Activated T-helper 17 cell treated with anti-CD3 and anti-CD28 coated beads, Interleukin-2, amount 50 U/mL, for 72 hours (primary cell): ENCODE measurements at regions not wholly inside any gene's neighbourhood (a gene's known extent, or its start where the extent isn't known, plus 50 kb on each side); places are given as distances from the start of the nearest gene placed in this dataset.
A peak's percentile ranks its signal among the peaks of the same experiment; 100 is the strongest.

Experiments used
- ATAC-seq: fragments of 150-1000 bp; cut with Tn5 transposase; replicated peaks from 2 replicates; pipeline ENCODE4 v1.10.0; 2021; ENCODE audit warnings: mild to moderate bottlenecking, moderate library complexity
- H3K27ac Mint-ChIP-seq: one replicate; pipeline ENCODE4 v1.8.0; 2022; ENCODE audit warnings: mixed read lengths
- H3K27me3 Mint-ChIP-seq: one replicate; pipeline ENCODE4 v1.8.0; 2022; ENCODE audit warnings: mixed read lengths
- H3K36me3 Mint-ChIP-seq: one replicate; pipeline ENCODE4 v1.8.0; 2022; ENCODE audit warnings: low read depth, mild to moderate bottlenecking, mixed read lengths
- H3K4me1 Mint-ChIP-seq: one replicate; pipeline ENCODE4 v1.8.0; 2022; ENCODE audit warnings: mixed read lengths
- H3K4me3 Mint-ChIP-seq: one replicate; pipeline ENCODE4 v1.8.0; 2022; ENCODE audit warnings: mild to moderate bottlenecking, mixed read lengths
- H3K9me3 Mint-ChIP-seq: one replicate; pipeline ENCODE4 v1.8.0; 2022; ENCODE audit warnings: mixed read lengths

GRCh38 chr13:84208246-84208910 lies 326.1 kb upstream of the SLITRK1 start:
- no peaks in the 10 kb centered on the region for H3K36me3 Mint-ChIP-seq

GRCh38 chr13:84207509-84207908 lies 325.2 kb upstream of the SLITRK1 start:
- Mint-ChIP-seq H3K4me3 (no peak overlapping the region), H3K27ac (no peak overlapping the region), H3K4me1 (no peaks in the 10 kb centered on the region), H3K36me3 (no peaks in the 10 kb centered on the region), H3K9me3 (no peaks in the 10 kb centered on the region), H3K27me3 (no peaks in the 10 kb centered on the region)
- no peak for ATAC-seq

More at GRCh38 chr13:84208246-84208910, 326.1 kb upstream of the SLITRK1 start:
- Mint-ChIP-seq H3K27ac (no peak overlapping the region), H3K9me3 (no peaks in the 10 kb centered on the region), H3K4me1 (no peaks in the 10 kb centered on the region), H3K4me3 (no peak overlapping the region), H3K27me3 (no peaks in the 10 kb centered on the region)
- no peak for ATAC-seq

- Mint-ChIP-seq H3K27me3 (no peaks in the 10 kb centered on the region), H3K36me3 (no peaks in the 10 kb centered on the region), H3K4me1 (no peaks in the 10 kb centered on the region), H3K4me3 (no peak overlapping the region), H3K27ac (no peak overlapping the region), H3K9me3 (peaks cover 5% of the 10 kb centered on the region)
- no peak for ATAC-seq
Measured at GRCh38 chr13:84200971-84201370, 318.7 kb upstream of the SLITRK1 start.

GRCh38 chr13:84192125-84192524 lies 309.9 kb upstream of the SLITRK1 start:
- Mint-ChIP-seq H3K4me3 (no peak overlapping the region), H3K27me3 (no peaks in the 10 kb centered on the region), H3K27ac (no peak overlapping the region), H3K36me3 (no peaks in the 10 kb centered on the region), H3K4me1 (no peaks in the 10 kb centered on the region), H3K9me3 (peaks cover 7% of the 10 kb centered on the region)
- ATAC-seq, result no peak

- no peaks in the 10 kb centered on the region for H3K27me3 Mint-ChIP-seq
- no peaks in the 10 kb centered on the region for H3K36me3 Mint-ChIP-seq
- peaks cover 7% of the 10 kb centered on the region for H3K9me3 Mint-ChIP-seq
- H3K27ac Mint-ChIP-seq, result no peak overlapping the region
- H3K4me3 Mint-ChIP-seq, result no peak overlapping the region
- ATAC-seq, result no peak
- no peaks in the 10 kb centered on the region for H3K4me1 Mint-ChIP-seq
Measured at GRCh38 chr13:84191139-84191538, 308.9 kb upstream of the SLITRK1 start.

- Mint-ChIP-seq H3K27ac (no peak overlapping the region), H3K36me3 (no peaks in the 10 kb centered on the region)
- ATAC-seq, result no peak
Measured at GRCh38 chr13:84187626-84188025, 305.4 kb upstream of the SLITRK1 start.

GRCh38 chr13:84139561-84140158 lies 257.4 kb upstream of the SLITRK1 start:
- H3K4me1 Mint-ChIP-seq, result peaks cover 17% of the 10 kb centered on the region
- no peaks in the 10 kb centered on the region for H3K36me3 Mint-ChIP-seq
- no peaks in the 10 kb centered on the region for H3K9me3 Mint-ChIP-seq
- H3K27ac Mint-ChIP-seq, result no peak overlapping the region
- H3K27me3 Mint-ChIP-seq, result no peaks in the 10 kb centered on the region
- no peak for ATAC-seq
- no peak overlapping the region for H3K4me3 Mint-ChIP-seq

More at GRCh38 chr13:84187626-84188025, 305.4 kb upstream of the SLITRK1 start:
- Mint-ChIP-seq H3K4me3 (no peak overlapping the region), H3K27me3 (no peaks in the 10 kb centered on the region), H3K9me3 (peaks cover 5% of the 10 kb centered on the region), H3K4me1 (no peaks in the 10 kb centered on the region)

GRCh38 chr13:84137292-84137691 lies 255.0 kb upstream of the SLITRK1 start:
- Mint-ChIP-seq H3K27me3 (no peaks in the 10 kb centered on the region), H3K4me3 (peak overlapping the region; percentile 78)

GRCh38 chr13:84136582-84136981 lies 254.3 kb upstream of the SLITRK1 start:
- no peaks in the 10 kb centered on the region for H3K36me3 Mint-ChIP-seq
- H3K9me3 Mint-ChIP-seq, result no peaks in the 10 kb centered on the region
- H3K4me1 Mint-ChIP-seq, result peaks cover 17% of the 10 kb centered on the region
- no peaks in the 10 kb centered on the region for H3K27me3 Mint-ChIP-seq
- peak overlapping the region; percentile 78 for H3K4me3 Mint-ChIP-seq
- ATAC-seq, result peak; percentile 72
- peak overlapping the region; percentile 79 for H3K27ac Mint-ChIP-seq

More at GRCh38 chr13:84137292-84137691, 255.0 kb upstream of the SLITRK1 start:
- Mint-ChIP-seq H3K27ac (peak overlapping the region; percentile 79), H3K9me3 (no peaks in the 10 kb centered on the region), H3K4me1 (peaks cover 17% of the 10 kb centered on the region), H3K36me3 (no peaks in the 10 kb centered on the region)
- ATAC-seq, result peak; percentile 98

- H3K4me3 Mint-ChIP-seq, result no peak overlapping the region
- ATAC-seq, result no peak
Measured at GRCh38 chr13:84132491-84132890, 250.2 kb upstream of the SLITRK1 start.

GRCh38 chr13:84131249-84131648 lies 249.0 kb upstream of the SLITRK1 start:
- Mint-ChIP-seq H3K27ac (no peak overlapping the region), H3K27me3 (no peaks in the 10 kb centered on the region), H3K36me3 (no peaks in the 10 kb centered on the region), H3K4me3 (no peak overlapping the region), H3K9me3 (no peaks in the 10 kb centered on the region), H3K4me1 (peaks cover 4% of the 10 kb centered on the region)
- ATAC-seq, result no peak

More at GRCh38 chr13:84132491-84132890, 250.2 kb upstream of the SLITRK1 start:
- no peaks in the 10 kb centered on the region for H3K36me3 Mint-ChIP-seq
- H3K9me3 Mint-ChIP-seq, result no peaks in the 10 kb centered on the region
- no peak overlapping the region for H3K27ac Mint-ChIP-seq
- H3K4me1 Mint-ChIP-seq, result peaks cover 14% of the 10 kb centered on the region
- no peaks in the 10 kb centered on the region for H3K27me3 Mint-ChIP-seq

- no peak overlapping the region for H3K4me3 Mint-ChIP-seq
- H3K27me3 Mint-ChIP-seq, result no peaks in the 10 kb centered on the region
- ATAC-seq, result no peak
- no peaks in the 10 kb centered on the region for H3K9me3 Mint-ChIP-seq
- no peaks in the 10 kb centered on the region for H3K4me1 Mint-ChIP-seq
- no peak overlapping the region for H3K27ac Mint-ChIP-seq
- H3K36me3 Mint-ChIP-seq, result no peaks in the 10 kb centered on the region
Measured at GRCh38 chr13:84130495-84131114, 248.3 kb upstream of the SLITRK1 start.

- ATAC-seq, result no peak
- Mint-ChIP-seq H3K9me3 (no peaks in the 10 kb centered on the region), H3K4me3 (no peak overlapping the region), H3K27ac (no peak overlapping the region), H3K36me3 (no peaks in the 10 kb centered on the region), H3K27me3 (no peaks in the 10 kb centered on the region), H3K4me1 (no peaks in the 10 kb centered on the region)
Measured at GRCh38 chr13:84129966-84130365, 247.7 kb upstream of the SLITRK1 start.

GRCh38 chr13:84127597-84128128 lies 245.4 kb upstream of the SLITRK1 start:
- Mint-ChIP-seq H3K27ac (no peak overlapping the region), H3K9me3 (no peaks in the 10 kb centered on the region), H3K27me3 (no peaks in the 10 kb centered on the region), H3K4me1 (no peaks in the 10 kb centered on the region), H3K4me3 (no peak overlapping the region), H3K36me3 (no peaks in the 10 kb centered on the region)
- ATAC-seq, result no peak

GRCh38 chr13:84126671-84127171 lies 244.4 kb upstream of the SLITRK1 start:
- Mint-ChIP-seq H3K27me3 (no peaks in the 10 kb centered on the region), H3K4me1 (no peaks in the 10 kb centered on the region), H3K9me3 (no peaks in the 10 kb centered on the region), H3K27ac (no peak overlapping the region), H3K4me3 (no peak overlapping the region), H3K36me3 (no peaks in the 10 kb centered on the region)
- ATAC-seq, result peak; percentile 79
